GM21381 (cell line): ENCODE measurements at regions not wholly inside any gene's neighbourhood (a gene's known extent, or its start where the extent isn't known, plus 50 kb on each side); places are given as distances from the start of the nearest gene placed in this dataset.

Experiments used
- ATAC-seq: cut with Tn5 transposase; IDR thresholded peaks from one replicate; pipeline ENCODE4 v1.9.1; 2021; ENCODE audit warnings: mild to moderate bottlenecking, moderate library complexity; ENCODE audit not compliant: unreplicated experiment

DNA sequence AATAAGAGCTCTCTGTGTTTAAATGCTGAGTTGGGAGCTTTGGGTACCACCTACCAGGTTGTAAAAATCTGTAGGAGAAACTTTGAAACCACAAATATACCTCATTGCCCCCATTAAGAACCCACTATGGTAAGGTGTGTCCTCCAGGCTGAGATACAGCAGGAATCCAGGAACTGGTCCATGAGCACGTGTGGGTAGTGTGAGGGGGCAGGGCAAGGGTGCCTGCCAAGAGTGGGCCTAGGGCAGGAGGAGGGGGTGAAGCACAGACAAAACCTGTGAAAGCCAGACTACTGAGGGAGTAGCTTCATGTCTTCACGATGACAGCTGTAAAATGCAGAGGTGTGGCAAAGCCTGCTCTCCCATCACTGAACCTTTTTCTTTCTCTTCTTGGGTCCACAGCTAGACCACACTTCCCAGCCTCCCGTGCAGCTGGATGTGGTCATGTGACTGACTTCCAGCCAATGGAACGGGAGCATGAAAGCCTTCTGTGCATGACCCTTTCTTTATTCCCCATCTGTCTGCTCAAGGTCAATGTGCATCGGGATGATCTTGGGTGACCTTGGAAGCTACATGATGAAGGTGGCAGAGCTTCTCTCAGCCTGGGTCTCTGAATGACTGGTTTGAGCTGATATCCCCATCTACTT lies 51.1 kb upstream of the POMGNT2 start:
- ATAC-seq, result no peak

DNA sequence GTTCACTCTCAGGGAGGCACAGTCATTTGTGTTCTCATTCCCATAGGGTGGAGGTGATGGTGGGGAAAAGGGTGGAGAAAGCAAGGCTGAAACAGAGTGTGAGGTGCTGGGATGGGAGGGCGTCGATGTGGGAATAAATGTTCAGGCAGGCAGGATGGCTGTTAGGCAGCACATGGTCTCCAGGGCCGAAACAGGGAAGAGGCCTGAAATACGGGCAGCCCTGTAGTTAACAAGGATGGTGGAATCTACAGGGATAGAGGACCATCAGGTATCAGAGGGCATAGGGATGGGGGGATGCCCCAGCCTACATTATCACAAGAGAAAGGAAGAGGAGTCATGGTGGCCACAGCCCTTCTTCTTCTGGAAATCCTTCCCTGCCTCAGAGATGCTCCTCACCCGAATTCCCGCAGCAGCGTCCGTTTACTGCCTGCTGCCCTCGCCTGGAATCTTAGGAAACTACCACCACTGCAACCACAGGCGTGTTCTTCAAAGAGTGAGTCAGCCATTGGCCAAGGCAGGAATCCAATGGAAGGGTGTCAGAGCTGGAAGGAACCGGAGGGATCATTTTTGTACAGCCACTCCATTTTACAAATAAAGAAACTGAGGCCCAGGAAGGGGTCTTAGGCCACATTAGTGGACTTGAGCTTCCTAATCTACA lies 49.7 kb upstream of the POMGNT2 start:
- no peak for ATAC-seq
